Vagina (tissue), 2 donors: ENCODE measurements at regions not wholly inside any gene's neighbourhood (a gene's known extent, or its start where the extent isn't known, plus 50 kb on each side); places are given as distances from the start of the nearest gene placed in this dataset.

Experiments
- POLR2A ChIP-seq, 2 donors: fragments of 450-650 bp; IDR thresholded peaks; one replicate each; pipeline ENCODE4 v1.6.1; 2017; ENCODE audit warnings: antibody characterized with exemption in 2 of 2, mild to moderate bottlenecking in 2 of 2, moderate library complexity in 2 of 2
- POLR2AphosphoS5 ChIP-seq, 2 donors: sonication (generic); formaldehyde crosslinking; IDR thresholded peaks; one replicate each; pipeline ENCODE4 v1.9.0; 2017; ENCODE audit warnings: antibody characterized with exemption in 2 of 2, mild to moderate bottlenecking in 2 of 2, low read depth in 1 of 2; ENCODE audit not compliant: insufficient read depth in 1 of 2
- TF ChIP-seq, protein P1 (sequence below), 3 experiments: fragments of 450-650 bp in 2 of 3; fragments of 200-600 bp in 1 of 3; sonication (generic) in 1 of 3; IDR thresholded peaks; one replicate each; pipeline ENCODE4 v1.5.1; 2017 to 2019; ENCODE audit warnings: antibody characterized with exemption in 3 of 3, mild to moderate bottlenecking in 2 of 3, moderate library complexity in 2 of 3

DNA sequence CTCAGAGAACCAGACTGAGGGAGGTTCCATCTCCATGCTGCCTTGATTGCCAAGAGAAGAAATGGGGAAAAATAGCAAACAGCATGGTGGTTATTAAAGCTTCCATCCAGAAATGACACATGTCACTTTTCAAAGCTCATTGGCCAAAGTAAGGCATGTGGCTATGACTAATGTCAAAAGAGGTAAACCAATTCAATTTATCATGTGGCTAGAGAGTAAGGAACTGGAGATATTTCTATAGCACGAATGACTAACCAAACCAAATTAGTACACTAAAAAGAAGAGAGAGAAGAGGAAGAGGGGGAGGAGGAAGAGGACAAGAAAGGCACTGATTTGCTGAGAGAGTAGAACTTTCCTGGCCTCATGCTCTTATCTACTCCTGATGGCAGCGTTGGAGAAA lies 115.2 kb upstream of the SLC6A11 start:
- TF ChIP-seq, protein P1, sequence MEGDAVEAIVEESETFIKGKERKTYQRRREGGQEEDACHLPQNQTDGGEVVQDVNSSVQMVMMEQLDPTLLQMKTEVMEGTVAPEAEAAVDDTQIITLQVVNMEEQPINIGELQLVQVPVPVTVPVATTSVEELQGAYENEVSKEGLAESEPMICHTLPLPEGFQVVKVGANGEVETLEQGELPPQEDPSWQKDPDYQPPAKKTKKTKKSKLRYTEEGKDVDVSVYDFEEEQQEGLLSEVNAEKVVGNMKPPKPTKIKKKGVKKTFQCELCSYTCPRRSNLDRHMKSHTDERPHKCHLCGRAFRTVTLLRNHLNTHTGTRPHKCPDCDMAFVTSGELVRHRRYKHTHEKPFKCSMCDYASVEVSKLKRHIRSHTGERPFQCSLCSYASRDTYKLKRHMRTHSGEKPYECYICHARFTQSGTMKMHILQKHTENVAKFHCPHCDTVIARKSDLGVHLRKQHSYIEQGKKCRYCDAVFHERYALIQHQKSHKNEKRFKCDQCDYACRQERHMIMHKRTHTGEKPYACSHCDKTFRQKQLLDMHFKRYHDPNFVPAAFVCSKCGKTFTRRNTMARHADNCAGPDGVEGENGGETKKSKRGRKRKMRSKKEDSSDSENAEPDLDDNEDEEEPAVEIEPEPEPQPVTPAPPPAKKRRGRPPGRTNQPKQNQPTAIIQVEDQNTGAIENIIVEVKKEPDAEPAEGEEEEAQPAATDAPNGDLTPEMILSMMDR (IDR thresholded peaks at IDR 0.05) = no peak
- no peak for TF ChIP-seq POLR2AphosphoS5 (IDR thresholded peaks at IDR 0.05; ENCODE audit: insufficient read depth in 1 of 2, low read depth in 1 of 2)
- no peak for TF ChIP-seq POLR2A (IDR thresholded peaks at IDR 0.05)
